C1 segment of cervical spinal cord (tissue), 14 donors: ENCODE measurements at regions not wholly inside any gene's neighbourhood (a gene's known extent, or its start where the extent isn't known, plus 50 kb on each side); places are given as distances from the start of the nearest gene placed in this dataset.
"Not testable (repeated sequence)": the region's sequence is repeated elsewhere in the genome, so short reads cannot be mapped to it uniquely, and the experiment has no call there.

Source experiments
- DNase-seq, 14 donors: peaks; one replicate each; lab custom pipeline; 2025; lab: John Stamatoyannopoulos, UW

DNA sequence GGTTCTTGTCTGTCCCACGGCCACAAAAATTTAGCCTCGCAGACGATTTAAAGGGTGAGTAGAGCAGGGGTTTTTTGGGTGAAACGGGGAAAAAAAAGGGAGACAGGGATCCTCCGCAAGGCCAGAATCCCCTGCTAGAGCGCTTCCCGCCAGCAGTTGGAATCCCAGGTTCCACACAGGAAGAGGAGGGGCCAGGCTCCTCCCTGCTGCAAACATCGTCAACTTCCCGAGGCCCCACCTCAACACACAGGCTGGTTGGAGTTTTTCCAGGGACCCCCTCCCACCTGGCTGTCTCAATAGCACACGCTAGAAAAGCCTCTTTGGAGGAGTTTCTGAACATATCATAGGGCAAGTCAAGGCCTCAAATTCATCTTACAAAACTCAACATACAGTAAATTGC is 112.7 kb downstream of the MTERF1 start:
- no peak for DNase-seq

DNA sequence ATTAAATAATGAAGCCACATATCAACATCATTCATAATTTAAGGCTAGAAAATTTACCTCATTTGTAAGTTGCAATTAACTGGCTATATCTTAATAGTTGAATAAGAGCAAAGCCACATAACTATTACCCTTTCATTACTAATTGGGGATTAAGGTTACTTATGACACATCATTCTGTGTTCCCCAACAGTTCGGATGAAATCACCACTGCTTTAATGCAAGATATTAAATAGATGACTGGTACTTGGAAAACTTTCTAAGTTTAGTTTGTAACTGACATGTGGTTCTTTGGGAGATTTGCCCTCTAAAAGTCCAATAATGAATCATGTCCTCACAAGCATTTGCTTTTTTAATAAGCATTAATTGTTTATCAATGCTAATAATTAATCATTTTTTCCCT is 109.1 kb downstream of the MTERF1 start:
- DNase-seq: no peak

DNA sequence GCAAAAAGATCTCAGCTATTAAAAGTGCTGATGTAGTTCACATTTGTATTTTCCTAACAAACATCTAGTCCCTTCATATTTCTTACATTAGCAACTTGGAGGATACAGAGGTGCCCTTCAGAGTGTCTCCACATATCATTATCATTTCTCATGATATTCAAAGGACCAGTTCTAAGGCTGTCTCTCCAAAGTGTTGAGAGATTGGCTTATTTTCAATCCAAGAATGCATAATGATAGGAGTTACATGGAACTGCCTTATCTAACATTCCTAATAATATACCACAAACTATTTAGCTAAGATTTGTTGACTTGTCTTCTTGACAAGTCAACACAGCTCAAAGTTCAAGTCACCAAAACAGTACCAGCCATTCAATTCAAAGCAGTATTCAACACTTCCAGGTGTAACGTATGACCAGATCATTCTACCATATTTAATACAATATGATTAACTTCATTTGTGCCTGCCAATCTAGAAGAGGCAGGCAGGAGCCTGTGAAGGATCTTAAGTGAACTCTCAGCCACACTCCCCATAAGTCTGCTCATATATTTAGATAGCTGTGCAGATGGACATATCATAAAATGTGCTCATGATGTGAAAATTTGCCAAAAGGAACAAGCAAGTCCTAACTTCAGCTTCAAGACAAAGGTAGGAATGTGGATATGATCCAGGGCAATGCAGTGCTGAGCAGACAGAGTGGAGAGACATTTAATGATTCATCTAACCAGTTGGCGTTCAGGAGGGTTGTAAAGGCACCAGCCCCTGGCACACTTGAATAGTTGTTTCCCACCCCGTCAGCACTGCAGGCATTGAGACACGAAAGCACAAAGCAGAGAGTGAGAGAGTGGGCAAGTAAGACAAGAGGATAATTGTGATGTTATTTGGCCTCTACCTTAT is 108.3 kb downstream of the MTERF1 start:
- no peak for DNase-seq

DNA sequence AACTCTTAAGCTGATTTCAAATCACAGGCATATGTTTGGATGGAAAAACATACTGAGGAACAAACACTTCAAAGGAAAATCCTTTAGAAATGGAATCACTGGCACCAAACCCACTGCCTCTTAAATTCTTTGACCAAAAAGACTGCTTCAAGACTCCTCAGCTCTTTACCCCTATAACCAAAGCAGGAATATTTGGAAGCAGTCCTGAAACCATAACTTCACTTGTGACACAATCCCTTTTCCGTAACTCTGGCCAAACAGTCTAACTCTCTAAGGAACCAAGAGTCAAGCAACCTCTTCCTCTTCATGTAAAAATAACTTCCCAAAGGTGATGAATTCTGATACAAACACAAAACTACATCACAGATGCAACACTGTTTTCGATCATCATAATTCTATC is 104.3 kb downstream of the MTERF1 start:
- DNase-seq: no peak

DNA sequence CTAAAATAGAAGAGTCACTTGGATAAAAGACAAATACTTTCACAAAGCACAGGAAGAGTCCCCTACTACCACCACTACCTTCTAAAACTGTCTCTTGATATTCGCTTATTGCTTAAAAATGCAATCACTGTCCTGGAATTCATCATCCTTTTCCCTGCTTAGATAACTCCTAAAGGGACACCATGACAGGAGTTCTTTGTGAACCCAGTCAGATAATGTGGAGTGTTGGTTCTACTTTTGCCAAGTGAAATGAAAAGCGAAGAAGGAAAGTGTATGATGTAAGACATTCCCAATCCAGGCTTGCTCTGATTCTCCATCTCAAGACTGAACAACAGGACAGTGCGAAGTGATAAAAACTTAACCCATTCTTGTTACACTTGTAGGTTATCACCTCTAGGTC is 103.0 kb downstream of the MTERF1 start:
- DNase-seq: no peak

DNA sequence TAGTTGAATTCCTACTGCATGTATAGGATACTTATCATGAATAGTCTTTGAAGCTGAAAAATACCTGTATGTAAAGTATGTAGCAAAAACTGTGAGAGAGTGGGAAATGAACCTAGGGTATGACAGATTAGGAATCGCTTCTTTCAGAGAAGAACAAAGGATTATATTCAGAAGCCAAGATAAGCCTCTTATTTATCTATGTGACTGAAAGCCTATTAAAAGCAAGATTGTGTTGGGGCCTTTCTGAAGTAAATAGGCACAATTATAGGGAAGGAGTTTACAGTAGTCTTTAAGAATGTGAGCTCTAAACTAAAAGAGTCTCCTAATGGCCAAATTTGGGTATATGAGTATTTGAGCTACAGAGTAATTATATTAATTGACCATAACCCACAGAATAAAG is 102.1 kb downstream of the MTERF1 start:
- no peak for DNase-seq

DNA sequence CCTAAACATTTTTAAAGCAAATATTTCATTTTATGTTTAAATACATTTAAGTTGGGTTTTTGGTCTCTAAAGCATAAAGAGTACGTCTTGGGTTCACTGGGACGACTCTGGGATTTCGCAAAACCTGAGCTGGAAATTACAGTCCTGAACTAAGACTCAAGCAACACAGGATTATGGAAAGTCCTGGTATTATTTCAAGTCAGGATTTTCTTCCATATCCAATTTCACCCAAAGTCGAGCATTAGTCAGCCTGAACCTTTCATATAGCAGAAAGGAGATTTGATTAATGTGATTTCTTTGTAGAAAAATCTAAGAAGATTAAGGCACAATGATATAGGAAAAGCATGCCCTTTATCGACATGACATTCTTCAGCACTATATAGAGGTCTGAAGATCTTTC is 100.0 kb downstream of the MTERF1 start:
- no peak for DNase-seq

DNA sequence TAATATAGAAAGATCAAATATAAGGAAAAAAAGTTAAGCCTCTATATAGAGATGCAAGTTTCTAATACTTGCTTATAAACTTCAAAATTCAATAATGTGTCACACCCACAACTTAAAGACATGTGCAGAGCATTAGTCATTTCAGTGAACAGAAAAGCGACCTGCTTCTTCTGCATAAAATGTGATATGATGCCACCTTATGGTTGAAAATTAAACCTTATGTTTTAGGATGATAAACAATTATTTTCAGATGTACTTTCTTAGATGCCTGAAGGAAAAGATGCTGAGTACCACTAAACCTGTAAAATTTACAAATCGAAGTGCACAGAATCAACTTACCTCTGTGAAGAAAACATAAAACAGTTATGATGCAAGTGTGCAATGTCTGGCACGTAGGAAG is 96.0 kb downstream of the MTERF1 start:
- peak in 1 of 14 donors; percentile 44 for DNase-seq

DNA sequence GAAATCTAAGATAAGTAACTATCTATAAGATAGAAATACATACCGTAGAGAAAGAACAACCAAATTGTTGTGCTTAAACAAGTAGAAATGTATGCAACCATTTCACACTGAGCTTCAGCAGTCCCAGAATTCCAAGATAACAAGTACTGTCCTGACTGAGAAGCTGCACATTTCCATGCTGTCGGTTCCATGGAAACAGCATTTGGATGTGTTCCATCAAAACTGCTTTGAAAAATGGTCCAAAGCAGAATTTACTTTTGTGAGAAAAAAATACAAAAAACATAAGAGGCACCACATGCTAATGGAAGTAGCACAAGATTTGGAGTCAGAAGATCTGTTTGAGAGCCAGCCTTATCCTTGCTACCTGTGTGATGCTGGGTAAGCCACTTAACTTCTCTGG is 92.6 kb downstream of the MTERF1 start:
- no peak for DNase-seq

DNA sequence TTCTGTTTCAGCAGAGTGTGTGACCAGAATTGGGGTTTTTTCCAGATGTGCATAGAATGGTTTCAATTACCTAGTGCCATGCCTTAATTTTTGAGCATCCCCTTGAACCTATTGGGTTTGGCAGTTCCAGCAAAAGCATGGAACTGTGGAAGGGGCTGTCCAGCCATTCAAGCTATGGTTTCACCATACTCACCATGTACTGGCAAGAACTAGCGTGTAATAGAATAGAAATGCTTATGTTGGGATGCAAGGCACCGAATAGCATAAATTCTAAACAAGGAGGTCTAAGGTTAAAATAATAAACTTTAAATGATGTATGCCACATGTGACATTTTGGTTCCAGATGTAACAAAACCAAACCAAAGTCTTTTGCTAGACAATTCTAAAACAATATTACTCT is 91.4 kb downstream of the MTERF1 start:
- no peak for DNase-seq

DNA sequence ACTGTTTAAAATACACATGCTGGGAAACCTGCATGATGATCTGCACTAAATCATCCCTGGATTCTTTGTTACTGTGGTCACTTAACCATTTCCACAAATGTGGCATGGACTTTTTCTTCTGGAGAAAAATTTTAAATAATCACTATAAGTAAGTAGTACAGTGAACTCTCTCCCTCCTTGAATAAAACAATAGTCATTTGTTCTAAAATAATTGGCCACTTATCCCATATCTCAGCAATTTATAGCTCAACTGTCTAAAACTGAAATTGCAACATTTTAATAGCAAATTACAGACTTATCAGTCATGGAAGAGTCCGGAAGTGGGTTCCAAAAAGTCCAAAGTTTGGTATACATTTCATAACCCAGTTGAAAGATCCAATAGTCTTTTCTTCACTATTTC is 90.9 kb downstream of the MTERF1 start:
- no peak for DNase-seq

DNA sequence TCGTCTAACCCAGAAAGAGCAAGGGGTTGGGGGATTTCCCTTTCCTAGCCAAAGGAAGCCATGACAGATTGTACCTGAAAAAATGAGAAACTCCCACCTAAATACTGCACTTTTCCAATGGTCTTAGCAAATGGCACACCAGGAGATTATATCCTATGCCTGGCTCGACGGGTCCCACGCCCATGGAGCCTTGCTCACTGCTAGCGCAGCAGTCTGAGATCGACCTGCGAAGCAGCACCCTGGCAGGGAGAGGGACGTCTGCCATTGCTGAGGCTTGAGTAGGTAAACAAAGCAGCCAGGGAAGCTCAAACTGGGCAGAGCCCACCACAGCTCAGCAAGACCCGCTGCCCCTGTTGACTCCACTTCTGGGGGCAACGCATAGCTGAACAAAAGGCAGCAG is 89.9 kb downstream of the MTERF1 start:
- DNase-seq: not testable (repeated sequence)

DNA sequence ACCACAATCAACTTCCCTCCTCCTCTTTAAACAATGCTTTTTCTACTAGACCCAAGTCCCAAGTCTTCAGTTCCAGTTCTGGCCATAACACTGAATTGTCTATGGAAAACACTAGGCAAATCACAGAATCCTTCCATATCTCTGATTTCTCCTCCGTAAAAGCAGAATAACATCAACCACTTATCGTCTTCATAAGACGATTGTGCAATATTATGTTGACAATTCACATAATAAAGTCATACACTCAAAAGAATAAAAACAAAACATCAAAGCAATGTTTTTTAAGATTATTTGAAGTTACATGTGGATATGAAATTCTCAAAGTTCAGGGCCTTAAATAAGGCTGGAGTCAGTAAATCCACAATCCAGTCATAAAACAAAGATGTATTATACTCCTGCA is 84.4 kb downstream of the MTERF1 start:
- DNase-seq: no peak

DNA sequence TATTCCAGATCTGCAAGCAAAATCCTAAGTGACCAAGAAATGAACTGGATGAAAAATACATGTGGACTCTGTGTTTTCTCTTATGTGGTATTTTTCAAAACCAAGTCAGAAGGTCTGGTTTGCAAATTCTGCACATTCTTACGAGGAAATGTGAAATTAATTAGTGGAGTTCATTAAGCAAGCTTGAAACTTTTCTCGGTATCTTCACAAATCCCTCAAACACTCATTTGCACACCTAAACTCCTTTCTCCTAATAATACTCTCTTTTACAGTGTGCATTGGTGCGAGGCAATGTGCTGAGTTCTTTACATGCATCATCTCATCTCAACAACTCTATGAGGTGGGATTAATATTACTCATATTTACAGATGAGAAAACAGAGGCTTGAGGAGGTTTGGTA is 82.1 kb downstream of the MTERF1 start:
- no peak for DNase-seq

DNA sequence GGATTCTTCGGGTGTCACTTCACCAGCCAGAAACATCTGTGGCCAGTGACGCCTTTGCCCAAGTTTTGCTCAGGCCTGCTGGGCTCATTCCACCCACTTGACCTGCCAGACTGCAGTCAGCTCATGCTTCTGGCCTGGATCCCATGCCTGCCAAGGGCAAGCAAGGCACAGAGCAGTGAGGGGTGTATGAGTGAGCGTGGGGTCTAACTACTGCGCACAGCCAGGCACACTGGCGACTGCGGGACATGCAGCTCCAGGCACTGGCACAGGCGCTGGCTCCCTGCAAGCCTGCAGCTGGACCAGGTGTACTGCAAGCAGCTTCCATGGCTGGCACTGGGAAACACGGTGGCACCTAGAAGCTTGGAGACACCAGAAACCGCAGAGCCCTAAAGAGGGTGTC is 80.1 kb downstream of the MTERF1 start:
- DNase-seq: no peak

DNA sequence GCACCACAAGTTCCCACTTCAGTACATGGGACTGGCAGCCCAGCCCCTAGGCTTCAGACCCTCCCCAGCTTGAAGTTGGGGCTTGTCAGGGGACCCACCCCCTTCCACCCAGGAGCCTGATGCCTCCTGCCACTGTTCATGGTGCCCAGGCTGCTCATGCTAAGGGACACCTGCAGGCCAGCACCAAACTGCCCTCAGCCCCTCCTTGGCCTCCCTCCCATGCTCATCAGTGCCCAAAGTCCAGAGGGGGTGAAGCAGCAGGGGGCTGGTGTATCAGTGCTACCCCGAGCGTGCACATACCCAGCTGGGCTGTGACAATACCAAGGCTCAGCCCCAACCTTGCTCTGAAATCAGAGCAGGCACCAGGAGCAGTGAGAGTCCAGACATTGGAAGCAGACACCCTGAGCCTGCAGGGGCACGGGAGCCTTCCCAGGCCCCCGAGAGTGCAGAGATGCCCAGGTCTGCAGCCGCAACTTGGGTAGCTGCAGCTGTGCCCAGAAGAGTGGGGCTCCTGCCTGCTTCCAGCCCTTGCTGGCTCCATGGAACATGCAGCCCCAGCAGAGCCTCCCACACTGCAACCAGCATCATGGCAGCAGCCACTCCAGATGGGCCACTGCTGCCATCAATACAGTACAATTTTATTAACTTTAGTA is 79.0 kb downstream of the MTERF1 start:
- DNase-seq: no peak

DNA sequence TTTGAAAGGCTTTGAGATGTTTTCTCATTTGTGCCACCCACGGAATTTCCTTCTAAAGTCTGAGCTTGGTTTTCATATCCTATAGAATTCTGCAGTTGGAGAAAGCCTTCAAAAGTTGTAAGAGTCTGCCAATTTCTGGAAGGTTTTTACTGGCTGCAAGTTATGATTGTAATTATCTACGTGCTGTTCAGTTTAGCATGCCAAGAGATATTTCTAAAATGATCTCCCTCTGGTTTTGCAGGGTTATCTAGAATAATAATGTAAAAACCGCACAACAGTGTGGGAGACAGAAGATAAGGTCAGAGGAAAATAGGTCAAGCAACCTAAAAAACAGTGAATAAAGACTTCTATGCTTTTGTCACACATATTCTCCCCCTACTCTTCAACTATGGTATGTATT is 69.3 kb downstream of the MTERF1 start:
- DNase-seq: no peak

DNA sequence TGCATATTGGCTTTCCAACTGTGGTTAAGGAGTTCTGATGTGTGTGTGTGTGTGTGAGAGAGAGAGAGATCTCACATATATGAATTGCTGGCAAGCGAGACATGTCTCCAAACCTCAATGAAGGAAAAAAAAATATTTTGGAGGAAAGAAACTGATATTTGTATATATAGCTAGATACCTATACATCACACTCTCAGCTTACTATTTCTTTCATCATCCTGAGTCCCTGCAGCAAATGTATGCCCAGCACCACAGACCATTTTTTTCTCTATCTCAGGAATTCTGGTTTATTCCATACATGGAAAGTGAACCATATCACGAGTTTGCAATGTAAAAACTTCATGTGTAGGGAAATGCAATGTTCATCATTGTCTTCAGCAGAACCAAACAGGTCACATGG is 68.9 kb downstream of the MTERF1 start:
- no peak for DNase-seq

DNA sequence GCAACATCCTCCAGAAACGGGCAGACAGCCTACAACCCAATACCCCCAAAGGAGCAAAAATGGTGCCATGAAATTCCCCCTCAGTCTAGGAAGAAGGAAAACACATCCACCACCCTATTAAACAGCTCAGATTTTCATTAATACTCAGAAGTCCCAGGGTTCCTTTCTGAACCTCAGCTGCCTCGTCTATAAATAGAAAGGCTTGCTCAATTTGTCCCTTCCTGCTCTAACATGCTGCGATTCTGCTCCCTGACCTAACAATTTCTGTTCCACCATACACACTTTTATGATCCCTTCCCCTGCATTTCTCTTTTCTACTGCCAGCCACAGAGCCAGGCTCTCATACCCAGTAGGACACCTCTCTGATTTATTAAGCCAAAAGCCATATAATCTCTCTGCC is 68.1 kb downstream of the MTERF1 start:
- no peak for DNase-seq

DNA sequence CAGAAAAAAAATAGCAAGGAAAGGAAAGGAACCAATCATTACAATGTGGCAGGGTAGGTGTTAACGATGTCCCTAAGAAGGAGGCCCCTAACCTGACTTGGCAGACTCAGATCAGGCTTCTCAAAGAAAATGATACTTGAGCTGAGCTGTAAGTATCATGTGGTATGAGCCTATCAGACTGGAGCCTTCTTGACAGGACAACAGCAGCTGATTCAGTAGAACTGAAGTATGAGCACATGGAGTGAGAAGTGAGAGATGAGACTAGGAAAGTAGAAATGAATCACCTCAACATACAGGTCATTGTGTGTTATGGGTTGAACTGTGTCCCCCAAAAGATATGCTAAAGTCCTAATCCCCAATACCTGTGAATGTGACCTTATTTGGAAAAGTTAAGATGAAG is 66.3 kb downstream of the MTERF1 start:
- no peak for DNase-seq
